Chondrocyte (in vitro differentiated cells): ENCODE measurements at regions not wholly inside any gene's neighbourhood (a gene's known extent, or its start where the extent isn't known, plus 50 kb on each side); places are given as distances from the start of the nearest gene placed in this dataset.

ENCODE experiments used
- DNase-seq: peaks from one replicate; pipeline ENCODE4 v3.0.0; 2021; ENCODE audit warnings: mixed read lengths, low spot score
- H3K27ac Mint-ChIP-seq: one replicate; pipeline ENCODE4 v1.8.0; 2021; ENCODE audit warnings: mild to moderate bottlenecking, moderate library complexity, mixed read lengths; ENCODE audit not compliant: unreplicated experiment
- H3K27me3 Mint-ChIP-seq: 2 replicates; pipeline ENCODE4 v1.8.0; 2021; ENCODE audit warnings: low read depth, mixed read lengths
- H3K36me3 Mint-ChIP-seq: 2 replicates; pipeline ENCODE4 v1.8.0; 2021; ENCODE audit warnings: low read depth, mixed read lengths
- H3K4me1 Mint-ChIP-seq: 2 replicates; pipeline ENCODE4 v1.8.0; 2021; ENCODE audit warnings: low read depth, mild to moderate bottlenecking, mixed read lengths
- H3K4me3 Mint-ChIP-seq: one replicate; pipeline ENCODE4 v1.8.0; 2021; ENCODE audit warnings: mild to moderate bottlenecking, moderate library complexity, mixed read lengths; ENCODE audit not compliant: unreplicated experiment
- H3K9me3 Mint-ChIP-seq: 2 replicates; pipeline ENCODE4 v1.8.0; 2021; ENCODE audit warnings: low read depth, mixed read lengths
- TF ChIP-seq, protein P1 (sequence below): fragments of 200-600 bp; sonication (generic); IDR thresholded peaks from 2 replicates; pipeline ENCODE4 v1.5.0; 2021; ENCODE audit warnings: antibody characterized with exemption, mild to moderate bottlenecking, moderate library complexity

- H3K4me3 Mint-ChIP-seq = no peak overlapping the region
- H3K27ac Mint-ChIP-seq = no peak overlapping the region
- peaks cover 57% of the 10 kb centered on the region for H3K9me3 Mint-ChIP-seq
- no peak for DNase-seq
- peaks cover 8% of the 10 kb centered on the region for H3K4me1 Mint-ChIP-seq
- TF ChIP-seq, protein P1, sequence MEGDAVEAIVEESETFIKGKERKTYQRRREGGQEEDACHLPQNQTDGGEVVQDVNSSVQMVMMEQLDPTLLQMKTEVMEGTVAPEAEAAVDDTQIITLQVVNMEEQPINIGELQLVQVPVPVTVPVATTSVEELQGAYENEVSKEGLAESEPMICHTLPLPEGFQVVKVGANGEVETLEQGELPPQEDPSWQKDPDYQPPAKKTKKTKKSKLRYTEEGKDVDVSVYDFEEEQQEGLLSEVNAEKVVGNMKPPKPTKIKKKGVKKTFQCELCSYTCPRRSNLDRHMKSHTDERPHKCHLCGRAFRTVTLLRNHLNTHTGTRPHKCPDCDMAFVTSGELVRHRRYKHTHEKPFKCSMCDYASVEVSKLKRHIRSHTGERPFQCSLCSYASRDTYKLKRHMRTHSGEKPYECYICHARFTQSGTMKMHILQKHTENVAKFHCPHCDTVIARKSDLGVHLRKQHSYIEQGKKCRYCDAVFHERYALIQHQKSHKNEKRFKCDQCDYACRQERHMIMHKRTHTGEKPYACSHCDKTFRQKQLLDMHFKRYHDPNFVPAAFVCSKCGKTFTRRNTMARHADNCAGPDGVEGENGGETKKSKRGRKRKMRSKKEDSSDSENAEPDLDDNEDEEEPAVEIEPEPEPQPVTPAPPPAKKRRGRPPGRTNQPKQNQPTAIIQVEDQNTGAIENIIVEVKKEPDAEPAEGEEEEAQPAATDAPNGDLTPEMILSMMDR = no peak
- H3K27me3 Mint-ChIP-seq = no peaks in the 10 kb centered on the region
- peaks cover 16% of the 10 kb centered on the region for H3K36me3 Mint-ChIP-seq
Measured at GRCh38 chr6:125688138-125688537, 61.3 kb upstream of the HEY2 start.

DNA sequence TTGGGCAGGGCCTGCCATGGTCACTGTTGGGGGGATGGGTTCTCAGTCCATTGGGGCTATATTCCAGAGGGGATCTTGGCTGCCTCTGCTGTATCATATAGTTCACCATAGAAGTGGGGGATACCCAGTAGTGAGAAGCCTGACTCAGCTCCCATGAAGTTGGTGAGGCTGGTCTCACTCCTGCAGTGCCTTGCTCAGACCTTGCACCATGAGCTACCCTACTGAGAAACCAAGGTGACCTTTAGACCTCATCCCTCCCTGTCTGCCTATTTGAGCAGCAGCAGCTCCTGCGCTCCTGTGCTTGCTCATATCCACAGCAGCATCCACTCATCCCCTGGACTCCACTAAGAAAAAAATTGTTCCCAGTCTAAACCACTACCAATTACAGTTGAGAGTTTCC is 56.0 kb upstream of the HEY2 start:
- peaks cover 36% of the 10 kb centered on the region for H3K9me3 Mint-ChIP-seq
- peaks cover 12% of the 10 kb centered on the region for H3K36me3 Mint-ChIP-seq
- no peaks in the 10 kb centered on the region for H3K27me3 Mint-ChIP-seq
- no peak overlapping the region for H3K4me3 Mint-ChIP-seq
- DNase-seq = no peak
- TF ChIP-seq, protein P1 = no peak
- no peak overlapping the region for H3K27ac Mint-ChIP-seq
- peaks cover 4% of the 10 kb centered on the region for H3K4me1 Mint-ChIP-seq

DNA sequence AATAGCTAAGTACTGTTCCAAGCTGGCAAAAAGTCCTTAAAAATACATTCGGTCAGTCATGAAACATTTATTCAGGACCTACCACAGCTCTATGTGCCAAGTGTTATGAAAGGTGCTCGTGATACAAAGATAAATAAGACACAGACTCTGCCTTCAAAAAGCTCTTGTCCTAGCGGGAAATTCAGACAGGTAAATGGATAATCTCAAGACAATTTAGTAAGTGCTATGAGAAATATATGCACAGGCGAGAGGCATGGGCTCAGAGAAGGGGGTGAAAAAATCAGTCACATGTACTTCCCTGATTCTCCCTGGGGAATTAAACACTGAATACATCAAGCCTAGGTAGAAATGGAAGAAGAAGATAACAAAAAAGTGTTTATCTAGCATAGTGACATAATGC is 49.8 kb upstream of the HEY2 start:
- Mint-ChIP-seq H3K4me1 (peaks cover 24% of the 10 kb centered on the region), H3K36me3 (peaks cover 2% of the 10 kb centered on the region), H3K27me3 (no peaks in the 10 kb centered on the region), H3K4me3 (no peak overlapping the region), H3K27ac (no peak overlapping the region), H3K9me3 (peaks cover 6% of the 10 kb centered on the region)
- TF ChIP-seq, protein P1 = no peak
- DNase-seq = no peak
